GM12878 (cell line): ENCODE measurements at regions not wholly inside any gene's neighbourhood (a gene's known extent, or its start where the extent isn't known, plus 50 kb on each side); places are given as distances from the start of the nearest gene placed in this dataset.

Source experiments
- CHD2 ChIP-seq: IDR thresholded peaks from 2 replicates; pipeline ENCODE4 v1.6.1; 2011; ENCODE audit warnings: low read depth, low read length, improper control_type of control experiment, borderline replicate concordance
- CTCF ChIP-seq, 3 experiments: IDR thresholded peaks in 2 of 3; conservative IDR thresholded peaks in 1 of 3; 2 replicates each; pipeline ENCODE4 v1.5.1; 2011; ENCODE audit warnings: low read depth in 3 of 3, low read length in 3 of 3, mild to moderate bottlenecking in 3 of 3, control low read depth in 2 of 3, moderate library complexity in 2 of 3, inconsistent platforms in 1 of 3, mixed read lengths in 1 of 3; ENCODE audit not compliant: control insufficient read depth in 2 of 3, insufficient read depth in 1 of 3; ENCODE audit errors: extremely low read depth in 1 of 3
- NBN ChIP-seq: fragments of 450-650 bp; IDR thresholded peaks from 2 replicates; pipeline ENCODE4 v1.6.1; 2016
- POLR2A ChIP-seq: IDR thresholded peaks from 2 replicates; pipeline ENCODE4 v1.6.1; 2011; ENCODE audit warnings: low read depth, mild to moderate bottlenecking, low read length

DNA sequence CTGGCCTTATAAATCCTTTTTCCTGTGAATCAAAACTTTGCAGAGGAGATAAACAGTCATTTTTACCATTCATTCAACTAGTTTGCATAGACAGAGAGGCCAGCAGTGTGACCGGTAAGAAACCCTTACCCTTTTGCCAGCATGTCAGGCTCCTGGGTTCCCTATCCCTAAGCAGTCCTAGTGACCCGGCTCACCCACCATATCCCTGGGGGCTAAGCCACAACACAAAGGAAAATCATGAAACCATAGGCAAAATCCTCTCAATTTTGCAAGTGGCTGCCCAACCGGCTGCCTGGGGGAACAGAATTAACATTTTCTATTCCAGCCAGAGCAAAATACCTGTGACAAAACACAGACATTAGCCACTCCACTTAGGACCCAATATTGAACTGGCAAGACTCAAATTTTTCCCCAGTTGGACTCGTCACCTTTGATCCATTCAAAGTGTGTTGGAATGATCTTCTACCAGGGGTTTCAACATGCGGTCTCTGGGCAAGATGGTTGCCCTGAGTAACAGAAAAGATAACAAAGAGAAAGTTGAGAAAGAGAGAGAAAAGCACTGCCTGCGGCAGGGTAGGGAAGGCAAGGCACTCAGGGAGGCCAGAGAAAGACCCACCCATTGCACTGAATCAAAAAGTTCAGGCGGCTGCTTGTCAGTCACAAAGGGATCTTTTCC lies 174.8 kb upstream of the NAMPT start:
- no peak for TF ChIP-seq POLR2A
- TF ChIP-seq CHD2 = no peak
- TF ChIP-seq CTCF (IDR thresholded peaks at IDR 0.05 in 2 of 3, conservative IDR thresholded peaks at IDR 0.05 in 1 of 3; ENCODE audit: control insufficient read depth in 2 of 3, extremely low read depth in 1 of 3, insufficient read depth in 1 of 3, low read depth in 3 of 3, low read length in 3 of 3) = no peak
- TF ChIP-seq NBN = no peak
